Right lobe of liver (tissue), 6 donors: ENCODE measurements at regions not wholly inside any gene's neighbourhood (a gene's known extent, or its start where the extent isn't known, plus 50 kb on each side); places are given as distances from the start of the nearest gene placed in this dataset.
A peak's percentile ranks its signal among the peaks of the same experiment; 100 is the strongest.

Source experiments
- ATAC-seq, 4 donors: fragments of 200-7000 bp; cut with Tn5 transposase; one replicate each; pipeline ENCODE4 v1.9.1; 2020; ENCODE audit warnings: mild to moderate bottlenecking in 4 of 4, moderate library complexity in 4 of 4
- DNase-seq, 3 donors: peaks; one replicate each; pipeline ENCODE4 v3.0.0-alpha.2; 2020
- H3K27ac ChIP-seq, 3 donors: fragments of 200-600 bp; one replicate each; pipeline ENCODE4 v1.8.0; 2022
- H3K27me3 ChIP-seq, 2 donors: fragments of 200-600 bp; one replicate each; pipeline ENCODE4 v1.8.0; 2022
- H3K36me3 ChIP-seq, 4 donors: fragments of 200-600 bp; sonication (generic) in 1 of 4; one replicate each; pipeline versions ENCODE4 v1.5.1 to v1.8.0; 2017 to 2022; ENCODE audit warnings: control low read depth in 1 of 4
- H3K4me1 ChIP-seq, 4 donors: fragments of 200-600 bp; sonication (generic) in 1 of 4; one replicate each; pipeline versions ENCODE4 v1.5.1 to v1.8.0; 2017 to 2022; ENCODE audit warnings: control low read depth in 1 of 4
- H3K4me3 ChIP-seq, 3 donors: fragments of 200-600 bp; one replicate each; pipeline ENCODE4 v1.8.0; 2022
- H3K9me3 ChIP-seq, 4 donors: fragments of 200-600 bp; sonication (generic) in 1 of 4; one replicate each; pipeline versions ENCODE4 v1.5.1 to v1.8.0; 2017 to 2022; ENCODE audit warnings: control low read depth in 1 of 4
- POLR2A ChIP-seq: fragments of 450-650 bp; IDR thresholded peaks from one replicate; pipeline ENCODE4 v1.6.1; 2017; ENCODE audit warnings: antibody characterized with exemption, mild to moderate bottlenecking
- WGBS: methylation state at CpG from one replicate; pipeline ENCODE4 v1.1.6; 2018; ENCODE audit warnings: low coverage, low lambda C conversion rate; ENCODE audit not compliant: insufficient coverage; ENCODE audit errors: missing lambda C conversion rate; 5-methylcytosine and 5-hydroxymethylcytosine counted together
- intact Hi-C, 2 donors: fragments of 100-400 bp; cut with DNase I; formaldehyde crosslinking; loops; one replicate each; pipeline versions ENCODE4 v1.11.2 to v1.14.1; 2022
- TF ChIP-seq, protein P1 (sequence below), 4 donors: fragments of 200-600 bp in 3 of 4; fragments of 450-650 bp in 1 of 4; IDR thresholded peaks; one replicate each; pipeline versions ENCODE4 v1.5.1 to v1.8.0; 2016 to 2022; ENCODE audit warnings: antibody characterized with exemption in 4 of 4, mild to moderate bottlenecking in 2 of 4
- donor health status: DM: no; HTN: yes; CAD: no.
- donor health status: DM: no; HTN: no; CAD: no.
- donor health status: DM: no; HTN: no; CAD: no.
- donor health status: DM: no; HTN: yes; CAD: no.
- donor health status: DM: no; HTN: yes; CAD: no.

DNA sequence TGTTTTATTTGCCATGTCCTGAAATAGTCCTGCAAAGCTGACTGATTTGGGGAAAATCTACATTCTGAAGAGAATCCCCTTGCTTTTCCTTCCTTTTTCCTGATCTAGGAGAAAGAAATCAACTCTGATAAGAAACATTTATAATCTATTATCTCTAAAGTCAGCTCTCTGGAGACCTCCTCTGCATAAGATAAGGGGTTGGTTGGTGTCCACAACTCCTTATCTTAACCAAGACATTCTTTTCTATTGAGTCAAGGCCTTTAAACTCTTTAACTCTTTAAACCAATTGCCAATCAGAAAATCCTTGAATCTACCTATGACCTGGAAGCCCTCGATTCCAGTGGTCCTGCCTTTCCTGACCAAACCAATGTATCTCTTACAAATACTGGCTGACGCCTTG, 373.6 kb upstream of the RASGEF1B start:
- no peak overlapping the region for H3K4me3 ChIP-seq
- TF ChIP-seq POLR2A, result no peak
- TF ChIP-seq, protein P1, sequence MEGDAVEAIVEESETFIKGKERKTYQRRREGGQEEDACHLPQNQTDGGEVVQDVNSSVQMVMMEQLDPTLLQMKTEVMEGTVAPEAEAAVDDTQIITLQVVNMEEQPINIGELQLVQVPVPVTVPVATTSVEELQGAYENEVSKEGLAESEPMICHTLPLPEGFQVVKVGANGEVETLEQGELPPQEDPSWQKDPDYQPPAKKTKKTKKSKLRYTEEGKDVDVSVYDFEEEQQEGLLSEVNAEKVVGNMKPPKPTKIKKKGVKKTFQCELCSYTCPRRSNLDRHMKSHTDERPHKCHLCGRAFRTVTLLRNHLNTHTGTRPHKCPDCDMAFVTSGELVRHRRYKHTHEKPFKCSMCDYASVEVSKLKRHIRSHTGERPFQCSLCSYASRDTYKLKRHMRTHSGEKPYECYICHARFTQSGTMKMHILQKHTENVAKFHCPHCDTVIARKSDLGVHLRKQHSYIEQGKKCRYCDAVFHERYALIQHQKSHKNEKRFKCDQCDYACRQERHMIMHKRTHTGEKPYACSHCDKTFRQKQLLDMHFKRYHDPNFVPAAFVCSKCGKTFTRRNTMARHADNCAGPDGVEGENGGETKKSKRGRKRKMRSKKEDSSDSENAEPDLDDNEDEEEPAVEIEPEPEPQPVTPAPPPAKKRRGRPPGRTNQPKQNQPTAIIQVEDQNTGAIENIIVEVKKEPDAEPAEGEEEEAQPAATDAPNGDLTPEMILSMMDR (IDR thresholded peaks at IDR 0.05), result no peak
- no peaks in the 10 kb centered on the region for H3K4me1 ChIP-seq
- whole genome bisulfite sequencing, result 90% methylated on average over 2 of the region's 2 CpGs
- no peaks in the 10 kb centered on the region for H3K27me3 ChIP-seq
- H3K9me3 ChIP-seq, result no peaks in the 10 kb centered on the region
- DNase-seq, result no peak
- intact Hi-C loops, result loop anchor here in 1 of 2 donors (10.0 kb wide), 1 partner anchor 370 kb away; the partner anchor contains the start of gene RASGEF1B
- ATAC-seq, result no peak
- H3K27ac ChIP-seq, result no peak overlapping the region
- H3K36me3 ChIP-seq, result no peaks in the 10 kb centered on the region

DNA sequence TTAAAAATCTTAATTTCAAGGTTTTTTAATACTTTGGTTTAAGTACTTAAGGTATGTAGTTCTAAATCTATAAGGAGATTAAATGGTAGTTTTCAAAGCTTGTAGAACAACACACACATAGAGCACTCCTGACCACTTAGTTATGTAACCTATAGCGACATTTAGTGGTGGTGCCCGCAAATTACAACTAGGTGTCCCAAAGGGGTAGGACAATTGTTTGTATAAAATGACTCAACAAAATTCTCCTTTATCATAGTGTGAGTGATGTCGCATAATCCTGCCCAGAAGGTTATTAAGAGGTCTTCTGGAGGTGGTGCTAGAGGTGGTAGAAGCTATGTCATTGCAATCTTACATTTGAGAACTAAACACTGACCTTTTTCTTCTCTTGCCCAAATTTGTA, 373.0 kb upstream of the RASGEF1B start:
- DNase-seq, result peak in 2 of 3 donors; percentile 61 to 80
- Histone ChIP-seq H3K27ac (no peak overlapping the region), H3K4me1 (no peaks in the 10 kb centered on the region), H3K9me3 (no peaks in the 10 kb centered on the region), H3K4me3 (no peak overlapping the region), H3K36me3 (no peaks in the 10 kb centered on the region), H3K27me3 (no peaks in the 10 kb centered on the region)
- WGBS, result 0% methylated on average over 3 of the region's 3 CpGs
- ATAC-seq, result peak; percentile 98 to 99 (median 98)
- TF ChIP-seq, protein P1 (IDR thresholded peaks at IDR 0.05), result peak; percentile 74 to 86 (median 80)
- TF ChIP-seq POLR2A, result no peak
- intact Hi-C loops, result loop anchor here (5.0 to 10.0 kb wide), 2 partner anchors 370 to 432 kb away; partner anchors contain the start of gene RASGEF1B (in 1 of the 2)

DNA sequence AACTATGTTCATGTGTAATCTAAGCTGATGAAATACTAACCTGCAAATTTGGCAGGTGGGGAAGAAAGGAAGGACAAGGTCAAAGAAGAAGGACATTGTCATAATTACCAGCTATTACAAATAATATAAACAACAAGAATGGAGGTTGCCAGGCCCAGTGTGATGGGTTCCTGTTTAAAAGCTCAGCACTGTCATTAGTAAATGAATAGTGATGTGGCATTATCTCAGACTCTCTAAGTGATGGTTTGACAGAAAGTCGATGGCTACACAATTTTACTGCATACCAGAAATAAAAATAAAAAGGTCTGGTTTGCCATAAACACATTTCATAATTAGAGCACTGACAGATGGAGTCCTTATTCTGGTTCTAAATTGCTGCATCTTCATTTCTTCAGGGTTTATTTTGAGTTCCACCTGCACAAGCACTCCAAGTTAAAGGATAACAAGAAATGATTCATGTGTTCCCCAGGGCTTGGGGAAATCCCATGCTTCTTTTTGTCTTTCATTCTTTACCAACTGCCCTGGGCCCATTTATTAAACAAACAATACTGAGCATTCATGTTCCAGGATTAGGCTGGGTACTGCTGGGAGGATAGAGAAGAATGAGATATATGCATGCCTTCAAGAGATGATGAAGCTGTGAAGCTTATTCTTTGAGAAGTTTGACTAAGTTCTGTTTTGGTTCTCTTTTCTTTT, 367.8 kb upstream of the RASGEF1B start:
- Histone ChIP-seq H3K4me1 (no peaks in the 10 kb centered on the region), H3K9me3 (no peaks in the 10 kb centered on the region), H3K27ac (no peak overlapping the region), H3K4me3 (no peak overlapping the region), H3K36me3 (no peaks in the 10 kb centered on the region), H3K27me3 (no peaks in the 10 kb centered on the region)
- intact Hi-C loops, result loop anchor here (5.0 to 10.0 kb wide), 2 partner anchors 365 to 427 kb away; partner anchors contain the start of gene RASGEF1B (in 1 of the 2)
- ATAC-seq (peak in 2 of 4 donors; percentile 49 to 89), DNase-seq (no peak)
- no peak for TF ChIP-seq POLR2A
- TF ChIP-seq, protein P1 (IDR thresholded peaks at IDR 0.05), result no peak
- 50% methylated on average over 1 of the region's 1 CpG for WGBS

DNA sequence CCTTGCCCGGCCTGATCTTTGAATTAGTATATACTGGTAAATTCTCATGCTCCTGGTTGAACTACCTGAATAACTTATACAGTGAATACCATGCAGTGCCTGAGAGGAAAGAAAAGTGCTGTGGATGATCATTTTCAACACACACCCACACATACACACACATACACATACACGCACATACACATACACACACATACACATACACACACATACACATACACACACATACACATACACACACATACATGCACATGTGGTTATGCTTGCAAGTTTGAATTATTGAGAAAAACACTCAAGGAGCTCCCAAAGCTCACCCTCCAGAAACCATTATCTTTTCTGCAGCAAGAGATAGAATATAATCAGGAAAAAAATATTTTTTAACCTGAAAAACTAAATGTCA, 366.9 kb upstream of the RASGEF1B start:
- DNase-seq (no peak), ATAC-seq (no peak)
- Histone ChIP-seq H3K36me3 (no peaks in the 10 kb centered on the region), H3K27me3 (no peaks in the 10 kb centered on the region), H3K27ac (no peak overlapping the region), H3K9me3 (no peaks in the 10 kb centered on the region), H3K4me1 (no peaks in the 10 kb centered on the region), H3K4me3 (no peak overlapping the region)
- intact Hi-C loops, result no loop called here
- WGBS, result 93% methylated on average over 1 of the region's 2 CpGs
- TF ChIP-seq, protein P1 (IDR thresholded peaks at IDR 0.05), result no peak
- no peak for TF ChIP-seq POLR2A
